ENCODE measurements at regions not wholly inside any gene's neighbourhood (a gene's known extent, or its start where the extent isn't known, plus 50 kb on each side); places are given as distances from the start of the nearest gene placed in this dataset.

DNA sequence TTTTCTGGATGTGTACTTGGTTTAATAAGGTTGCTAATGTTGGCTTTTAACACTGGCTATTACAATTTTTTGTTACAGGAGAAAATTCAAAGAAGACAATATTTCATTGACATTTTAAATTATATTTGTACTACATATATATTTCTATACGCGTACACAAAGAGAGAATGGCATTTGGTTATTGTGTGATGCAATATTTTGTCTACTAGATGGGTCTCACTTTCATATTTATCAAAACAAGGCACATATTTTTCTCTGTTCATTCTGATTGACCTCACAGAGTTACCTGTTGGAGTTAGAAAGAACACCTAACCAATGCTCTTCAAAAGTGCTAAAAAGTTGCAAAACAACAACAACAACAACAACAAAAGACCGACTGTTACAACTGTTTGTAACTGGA is 50.2 kb upstream of the VGLL3 start:
- TF ChIP-seq, protein P1, sequence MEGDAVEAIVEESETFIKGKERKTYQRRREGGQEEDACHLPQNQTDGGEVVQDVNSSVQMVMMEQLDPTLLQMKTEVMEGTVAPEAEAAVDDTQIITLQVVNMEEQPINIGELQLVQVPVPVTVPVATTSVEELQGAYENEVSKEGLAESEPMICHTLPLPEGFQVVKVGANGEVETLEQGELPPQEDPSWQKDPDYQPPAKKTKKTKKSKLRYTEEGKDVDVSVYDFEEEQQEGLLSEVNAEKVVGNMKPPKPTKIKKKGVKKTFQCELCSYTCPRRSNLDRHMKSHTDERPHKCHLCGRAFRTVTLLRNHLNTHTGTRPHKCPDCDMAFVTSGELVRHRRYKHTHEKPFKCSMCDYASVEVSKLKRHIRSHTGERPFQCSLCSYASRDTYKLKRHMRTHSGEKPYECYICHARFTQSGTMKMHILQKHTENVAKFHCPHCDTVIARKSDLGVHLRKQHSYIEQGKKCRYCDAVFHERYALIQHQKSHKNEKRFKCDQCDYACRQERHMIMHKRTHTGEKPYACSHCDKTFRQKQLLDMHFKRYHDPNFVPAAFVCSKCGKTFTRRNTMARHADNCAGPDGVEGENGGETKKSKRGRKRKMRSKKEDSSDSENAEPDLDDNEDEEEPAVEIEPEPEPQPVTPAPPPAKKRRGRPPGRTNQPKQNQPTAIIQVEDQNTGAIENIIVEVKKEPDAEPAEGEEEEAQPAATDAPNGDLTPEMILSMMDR (optimal IDR thresholded peaks at IDR 0.05 in 1 of 3, IDR thresholded peaks at IDR 0.05 in 1 of 3, conservative IDR thresholded peaks at IDR 0.05 in 1 of 3; ENCODE audit: extremely low read depth in 1 of 3, insufficient read depth in 2 of 3, low read length in 3 of 3): no peak
- no peak for TF ChIP-seq EZH2 (IDR thresholded peaks at IDR 0.05; ENCODE audit: low read length)
